ENCODE measurements at regions not wholly inside any gene's neighbourhood (a gene's known extent, or its start where the extent isn't known, plus 50 kb on each side); places are given as distances from the start of the nearest gene placed in this dataset.
"Not testable (repeated sequence)": the region's sequence is repeated elsewhere in the genome, so short reads cannot be mapped to it uniquely, and the experiment has no call there.

- not testable (repeated sequence) for H3K9me3 Mint-ChIP-seq, H3K27me3 Mint-ChIP-seq, DNase-seq, H3K4me3 Mint-ChIP-seq, H3K4me1 Mint-ChIP-seq, H3K27ac Mint-ChIP-seq
- peak; percentile 81 for ATAC-seq
These were observed 102.6 kb downstream of the TRIM69 start for GRCh38 chr15:44838929-44839328.

- ATAC-seq, H3K9me3 Mint-ChIP-seq, DNase-seq, H3K4me3 Mint-ChIP-seq, H3K4me1 Mint-ChIP-seq, H3K27me3 Mint-ChIP-seq, H3K27ac Mint-ChIP-seq: not testable (repeated sequence)
These were observed 105.4 kb downstream of the TRIM69 start for GRCh38 chr15:44841762-44842161.

GRCh38 chr15:44842883-44843282, 106.6 kb downstream of the TRIM69 start:
- H3K27ac Mint-ChIP-seq, H3K9me3 Mint-ChIP-seq, H3K27me3 Mint-ChIP-seq, H3K4me3 Mint-ChIP-seq, H3K4me1 Mint-ChIP-seq, DNase-seq, ATAC-seq: not testable (repeated sequence)

GRCh38 chr15:44844936-44845335, 108.6 kb downstream of the TRIM69 start:
- not testable (repeated sequence) for H3K4me3 Mint-ChIP-seq, H3K4me1 Mint-ChIP-seq, H3K9me3 Mint-ChIP-seq, H3K27ac Mint-ChIP-seq, H3K27me3 Mint-ChIP-seq, ATAC-seq, DNase-seq

GRCh38 chr15:44846156-44846555, 109.8 kb downstream of the TRIM69 start:
- H3K4me1 Mint-ChIP-seq, H3K27ac Mint-ChIP-seq, H3K9me3 Mint-ChIP-seq, DNase-seq, H3K27me3 Mint-ChIP-seq, H3K4me3 Mint-ChIP-seq, ATAC-seq: not testable (repeated sequence)

GRCh38 chr15:44847555-44847954, 108.9 kb upstream of the TERB2 start:
- not testable (repeated sequence) for H3K27me3 Mint-ChIP-seq, H3K4me3 Mint-ChIP-seq, ATAC-seq, H3K4me1 Mint-ChIP-seq, DNase-seq, H3K9me3 Mint-ChIP-seq, H3K27ac Mint-ChIP-seq

- not testable (repeated sequence) for H3K4me3 Mint-ChIP-seq, H3K9me3 Mint-ChIP-seq, H3K27ac Mint-ChIP-seq, H3K27me3 Mint-ChIP-seq, DNase-seq, H3K4me1 Mint-ChIP-seq, ATAC-seq
These were observed 107.6 kb upstream of the TERB2 start for GRCh38 chr15:44848859-44849258.

- not testable (repeated sequence) for H3K4me3 Mint-ChIP-seq, DNase-seq, ATAC-seq, H3K4me1 Mint-ChIP-seq, H3K9me3 Mint-ChIP-seq, H3K27me3 Mint-ChIP-seq
- H3K27ac Mint-ChIP-seq: peak overlapping the region in 1 of 2 donors; percentile 27
These were observed 106.6 kb upstream of the TERB2 start for GRCh38 chr15:44849701-44850403.

- H3K4me1 Mint-ChIP-seq, H3K4me3 Mint-ChIP-seq, H3K9me3 Mint-ChIP-seq, H3K27me3 Mint-ChIP-seq: not testable (repeated sequence)
- ATAC-seq (peak; percentile 91), DNase-seq (peak; percentile 64 to 68)
- H3K27ac Mint-ChIP-seq: peak overlapping the region; percentile 23 to 27
These were observed 103.1 kb upstream of the TERB2 start for GRCh38 chr15:44853304-44853950.

- not testable (repeated sequence) for H3K27me3 Mint-ChIP-seq
These were observed 101.8 kb upstream of the TERB2 start for GRCh38 chr15:44854696-44855095.

GRCh38 chr15:44856284-44856683, 100.2 kb upstream of the TERB2 start:
- H3K27me3 Mint-ChIP-seq, DNase-seq, H3K4me1 Mint-ChIP-seq, H3K4me3 Mint-ChIP-seq, H3K27ac Mint-ChIP-seq, ATAC-seq, H3K9me3 Mint-ChIP-seq: not testable (repeated sequence)

More at GRCh38 chr15:44854696-44855095, 101.8 kb upstream of the TERB2 start:
- H3K9me3 Mint-ChIP-seq, ATAC-seq, H3K4me1 Mint-ChIP-seq, DNase-seq, H3K4me3 Mint-ChIP-seq, H3K27ac Mint-ChIP-seq: not testable (repeated sequence)

GRCh38 chr15:44857164-44857710, 99.2 kb upstream of the TERB2 start:
- H3K9me3 Mint-ChIP-seq: peaks cover 8 to 12% of the 10 kb centered on the region in 2 donors
- not testable (repeated sequence) for H3K4me1 Mint-ChIP-seq, H3K27ac Mint-ChIP-seq, DNase-seq, H3K4me3 Mint-ChIP-seq, H3K27me3 Mint-ChIP-seq, ATAC-seq

- ATAC-seq, H3K27me3 Mint-ChIP-seq, H3K4me3 Mint-ChIP-seq, DNase-seq, H3K27ac Mint-ChIP-seq, H3K4me1 Mint-ChIP-seq: not testable (repeated sequence)
- peaks cover 8 to 12% of the 10 kb centered on the region in 2 donors for H3K9me3 Mint-ChIP-seq
These were observed 97.4 kb upstream of the TERB2 start for GRCh38 chr15:44859088-44859487.

GRCh38 chr15:44860168-44860567, 96.3 kb upstream of the TERB2 start:
- H3K4me1 Mint-ChIP-seq, H3K4me3 Mint-ChIP-seq, H3K27ac Mint-ChIP-seq, DNase-seq, H3K27me3 Mint-ChIP-seq, ATAC-seq: not testable (repeated sequence)
- peaks cover 8 to 12% of the 10 kb centered on the region in 2 donors for H3K9me3 Mint-ChIP-seq

GRCh38 chr15:44861439-44861910, 95.0 kb upstream of the TERB2 start:
- ATAC-seq: no peak
- peaks cover 3% of the 10 kb centered on the region for H3K27me3 Mint-ChIP-seq
- peaks cover 10 to 12% of the 10 kb centered on the region in 2 donors for H3K9me3 Mint-ChIP-seq
- DNase-seq: no peak
- no peaks in the 10 kb centered on the region for H3K4me1 Mint-ChIP-seq
- no peak overlapping the region for H3K4me3 Mint-ChIP-seq
- no peak overlapping the region for H3K27ac Mint-ChIP-seq

- Mint-ChIP-seq H3K27ac (no peak overlapping the region), H3K27me3 (peaks cover 6% of the 10 kb centered on the region), H3K4me1 (no peaks in the 10 kb centered on the region), H3K4me3 (no peak overlapping the region), H3K9me3 (peaks cover 12 to 14% of the 10 kb centered on the region in 2 donors)
- no peak for DNase-seq
- no peak for ATAC-seq
These were observed 94.6 kb upstream of the TERB2 start for GRCh38 chr15:44861917-44862316.
